ENCODE measurements at regions not wholly inside any gene's neighbourhood (a gene's known extent, or its start where the extent isn't known, plus 50 kb on each side); places are given as distances from the start of the nearest gene placed in this dataset.

DNA sequence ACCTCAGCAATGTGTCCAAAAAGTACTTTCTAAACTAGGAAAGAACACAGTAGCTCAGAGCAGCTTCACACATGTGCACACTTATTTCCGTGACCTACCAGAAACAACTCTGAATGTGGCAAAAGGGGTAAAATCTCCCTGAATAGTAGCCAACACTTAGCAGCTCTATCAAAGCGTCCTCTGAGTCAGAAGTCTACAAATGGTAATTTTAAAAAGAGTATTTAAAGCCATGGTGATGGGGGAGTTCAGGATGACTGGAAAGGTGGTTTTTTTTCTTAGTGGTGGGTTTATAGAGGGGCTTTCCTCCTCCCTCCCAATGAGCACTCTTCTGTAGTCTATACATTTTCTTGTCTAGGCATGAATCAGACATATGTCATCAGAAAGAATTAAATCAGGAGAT is 223.8 kb upstream of the PRICKLE2 start:
- no peak for DNase-seq (ENCODE audit: low read depth)
- TF ChIP-seq, protein P1, sequence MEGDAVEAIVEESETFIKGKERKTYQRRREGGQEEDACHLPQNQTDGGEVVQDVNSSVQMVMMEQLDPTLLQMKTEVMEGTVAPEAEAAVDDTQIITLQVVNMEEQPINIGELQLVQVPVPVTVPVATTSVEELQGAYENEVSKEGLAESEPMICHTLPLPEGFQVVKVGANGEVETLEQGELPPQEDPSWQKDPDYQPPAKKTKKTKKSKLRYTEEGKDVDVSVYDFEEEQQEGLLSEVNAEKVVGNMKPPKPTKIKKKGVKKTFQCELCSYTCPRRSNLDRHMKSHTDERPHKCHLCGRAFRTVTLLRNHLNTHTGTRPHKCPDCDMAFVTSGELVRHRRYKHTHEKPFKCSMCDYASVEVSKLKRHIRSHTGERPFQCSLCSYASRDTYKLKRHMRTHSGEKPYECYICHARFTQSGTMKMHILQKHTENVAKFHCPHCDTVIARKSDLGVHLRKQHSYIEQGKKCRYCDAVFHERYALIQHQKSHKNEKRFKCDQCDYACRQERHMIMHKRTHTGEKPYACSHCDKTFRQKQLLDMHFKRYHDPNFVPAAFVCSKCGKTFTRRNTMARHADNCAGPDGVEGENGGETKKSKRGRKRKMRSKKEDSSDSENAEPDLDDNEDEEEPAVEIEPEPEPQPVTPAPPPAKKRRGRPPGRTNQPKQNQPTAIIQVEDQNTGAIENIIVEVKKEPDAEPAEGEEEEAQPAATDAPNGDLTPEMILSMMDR (IDR thresholded peaks at IDR 0.05; ENCODE audit: insufficient read depth, low read length) = no peak
- H3K4me3 ChIP-seq (ENCODE audit: low read depth, low read length) = no peak overlapping the region

DNA sequence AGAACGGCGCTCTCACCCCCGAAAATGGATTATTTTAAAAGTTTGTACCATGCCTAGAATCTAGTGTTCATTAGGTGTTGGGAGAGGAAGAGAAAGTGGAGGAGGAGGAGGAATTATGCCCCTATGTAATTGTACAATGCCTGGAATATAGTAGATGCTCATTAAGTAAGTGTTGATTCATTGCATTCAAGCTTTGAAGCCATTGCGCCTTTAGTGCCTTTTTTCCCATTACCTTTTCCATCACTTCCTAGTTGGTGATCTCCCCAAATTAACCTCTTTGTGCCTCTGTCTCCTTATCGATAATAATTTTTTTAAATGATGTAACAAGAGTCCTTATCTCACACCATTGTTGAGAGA is 220.7 kb upstream of the PRICKLE2 start:
- DNase-seq (ENCODE audit: low read depth) = no peak
- no peak overlapping the region for H3K4me3 ChIP-seq (ENCODE audit: low read depth, low read length)
- TF ChIP-seq, protein P1 (IDR thresholded peaks at IDR 0.05; ENCODE audit: insufficient read depth, low read length) = no peak

DNA sequence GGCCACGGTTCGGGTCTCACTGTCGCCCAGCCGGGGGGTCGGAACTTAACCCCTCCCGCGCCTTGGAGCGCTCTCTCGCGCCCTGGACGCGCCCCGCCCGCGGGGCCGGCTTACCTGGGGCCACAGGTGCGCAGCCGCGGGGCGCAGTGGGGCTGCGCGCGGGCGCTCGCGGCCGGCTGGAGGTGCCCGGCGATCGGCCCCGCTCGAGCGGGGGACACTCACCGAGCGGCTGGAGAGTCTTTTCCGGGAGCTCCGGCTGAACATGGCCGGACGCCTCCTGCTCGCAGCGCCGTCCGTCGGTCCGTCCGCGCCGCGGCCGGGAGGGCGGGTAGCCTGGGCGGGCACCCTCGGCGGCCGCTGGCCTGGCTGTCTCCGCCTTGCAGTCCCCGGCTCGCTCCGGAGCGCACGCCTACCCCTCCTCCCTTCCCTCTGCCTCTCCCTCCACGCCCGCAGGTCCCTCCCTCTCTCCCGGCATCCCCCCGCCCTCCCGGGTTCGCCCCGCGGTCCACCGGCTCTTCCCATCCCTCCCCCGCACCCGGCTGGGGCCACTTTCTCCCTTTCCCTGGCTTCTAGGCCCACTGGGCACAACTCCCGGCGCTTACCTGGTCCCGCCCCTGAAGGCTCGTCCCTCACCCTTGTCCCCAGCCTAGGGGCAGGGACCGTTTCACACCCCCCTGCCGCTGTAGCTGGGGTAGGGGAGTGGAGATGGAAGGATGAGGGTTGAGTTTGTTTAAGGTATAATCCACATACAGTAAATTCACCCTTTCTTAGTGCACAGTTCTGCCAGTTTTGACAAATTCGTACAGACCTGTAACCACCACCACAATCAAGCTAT is 220.1 kb upstream of the PRICKLE2 start:
- peak overlapping the region; percentile 60 for H3K4me3 ChIP-seq (ENCODE audit: low read depth, low read length)
- TF ChIP-seq, protein P1 (IDR thresholded peaks at IDR 0.05; ENCODE audit: insufficient read depth, low read length) = no peak
- no peak for DNase-seq (ENCODE audit: low read depth)

DNA sequence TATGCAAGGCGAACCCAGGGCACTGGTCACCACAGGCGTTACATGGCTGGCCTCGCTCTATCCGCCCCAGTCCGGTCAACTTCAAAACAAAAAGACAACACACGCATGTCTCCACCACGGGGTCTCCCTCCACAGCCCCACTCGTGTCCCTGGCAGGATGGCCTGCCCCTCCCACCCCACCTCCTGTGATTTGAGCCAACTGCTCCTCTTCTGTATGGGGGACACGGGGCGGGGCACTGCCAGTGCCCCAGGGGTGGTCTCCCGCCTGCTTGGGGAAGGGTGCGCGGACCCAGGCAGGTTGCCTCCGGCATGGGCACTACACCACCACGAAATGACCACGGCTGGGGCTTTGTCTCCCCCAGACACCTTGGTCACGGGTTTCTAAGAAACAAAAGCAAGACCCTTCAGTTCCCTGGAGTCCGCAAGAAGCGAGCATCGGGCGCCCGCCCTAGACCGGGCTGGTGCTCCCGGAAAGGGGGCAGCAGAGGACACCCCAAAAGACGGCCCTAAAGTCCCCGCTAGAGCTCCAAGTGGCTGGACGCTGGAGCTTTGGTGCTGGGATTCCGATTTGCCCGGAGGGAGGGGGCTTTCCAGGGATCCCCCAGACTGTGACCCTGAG is 219.3 kb upstream of the PRICKLE2 start:
- H3K4me3 ChIP-seq (ENCODE audit: low read depth, low read length) = peak overlapping the region; percentile 60
- TF ChIP-seq, protein P1 (IDR thresholded peaks at IDR 0.05; ENCODE audit: insufficient read depth, low read length) = peak; percentile 22
- no peak for DNase-seq (ENCODE audit: low read depth)

DNA sequence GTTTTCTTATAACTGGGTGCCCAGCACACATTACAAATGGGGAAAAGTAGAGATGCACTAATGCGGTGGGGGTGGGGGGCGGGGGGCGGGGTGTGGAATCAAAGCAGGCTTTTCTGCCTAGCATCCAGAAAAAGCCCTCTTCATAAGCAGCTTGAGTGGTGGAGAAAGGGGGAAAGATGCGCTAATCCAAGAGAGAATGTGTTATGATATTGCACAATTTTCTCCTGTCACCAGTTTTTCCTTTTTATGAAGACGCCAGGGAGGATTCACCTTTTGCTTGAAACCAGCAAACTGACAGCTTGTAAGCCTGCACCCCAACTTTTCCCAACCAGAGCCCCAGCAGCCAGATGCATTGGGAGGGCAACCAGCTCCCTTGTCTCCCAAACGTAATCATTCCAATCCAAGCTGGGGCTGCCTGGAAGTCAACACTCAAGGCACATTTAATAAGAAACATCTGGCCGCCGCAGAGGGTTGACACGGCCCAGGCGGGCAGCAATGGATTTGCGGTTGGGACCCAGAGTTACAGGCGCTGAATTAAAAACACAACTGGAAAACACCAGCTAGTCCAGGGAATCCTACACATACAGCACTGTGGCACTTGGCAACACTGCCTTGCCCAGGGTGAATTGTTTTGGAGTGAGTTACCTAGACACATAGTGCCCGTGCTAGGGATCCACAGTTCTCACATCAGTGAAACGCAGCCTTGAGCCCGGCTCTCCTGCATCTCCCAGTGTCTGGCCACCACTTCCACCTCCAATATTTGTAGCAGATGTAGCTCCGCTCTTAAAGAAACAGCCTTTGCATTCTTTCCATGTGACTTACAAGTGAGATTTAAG is 218.5 kb upstream of the PRICKLE2 start:
- DNase-seq (ENCODE audit: low read depth) = peak; percentile 79
- TF ChIP-seq, protein P1 (IDR thresholded peaks at IDR 0.05; ENCODE audit: insufficient read depth, low read length) = no peak
- peak overlapping the region; percentile 56 for H3K4me3 ChIP-seq (ENCODE audit: low read depth, low read length)

DNA sequence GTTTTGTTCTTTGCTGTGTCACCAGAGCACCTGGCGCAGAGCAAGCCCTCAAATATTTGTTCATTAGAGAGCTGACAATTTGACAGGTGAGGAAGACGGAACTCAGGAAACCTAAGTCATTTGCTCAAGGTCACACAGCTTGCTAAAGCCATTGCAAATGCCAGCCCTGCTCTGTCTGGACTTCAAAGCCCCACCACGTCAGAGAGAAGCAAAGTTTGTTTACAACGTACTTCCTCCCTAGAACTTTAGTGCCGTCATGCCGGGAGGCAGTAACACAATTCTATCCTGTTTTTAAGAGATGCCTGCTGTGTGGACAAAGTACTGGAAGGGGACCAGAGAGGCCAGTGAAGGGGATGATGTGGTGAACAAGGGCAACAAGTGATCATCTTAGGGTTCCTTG is 216.6 kb upstream of the PRICKLE2 start:
- DNase-seq (ENCODE audit: low read depth) = no peak
- TF ChIP-seq, protein P1 (IDR thresholded peaks at IDR 0.05; ENCODE audit: insufficient read depth, low read length) = no peak
- no peak overlapping the region for H3K4me3 ChIP-seq (ENCODE audit: low read depth, low read length)

Data from fibroblast of the aortic adventitia (primary cell).